Gastrocnemius medialis (tissue), 4 donors: ENCODE measurements at regions not wholly inside any gene's neighbourhood (a gene's known extent, or its start where the extent isn't known, plus 50 kb on each side); places are given as distances from the start of the nearest gene placed in this dataset.

Source experiments
- ATAC-seq, 2 donors: fragments of 150-250 bp; one replicate each; pipeline ENCODE4 v1.9.1; 2016
- DNase-seq, 2 donors: peaks; one replicate each; pipeline ENCODE4 v3.0.0-alpha.2; 2019
- H3K27ac ChIP-seq, 4 donors: fragments of 200-600 bp; sonication (generic); 1 replicate in 1 of 4; 2 replicates in 3 of 4; pipeline ENCODE4 v1.5.1; 2016 to 2018; ENCODE audit warnings: mild to moderate bottlenecking in 2 of 4, moderate library complexity in 1 of 4
- H3K27me3 ChIP-seq, 3 donors: fragments of 200-600 bp; sonication (generic) in 2 of 3; 1 replicate in 1 of 3; 2 replicates in 2 of 3; pipeline versions ENCODE4 v1.5.1 to v1.6.0; 2016 to 2019; ENCODE audit warnings: mild to moderate bottlenecking in 1 of 3, moderate library complexity in 1 of 3
- H3K36me3 ChIP-seq, 2 donors: fragments of 200-600 bp; sonication (generic) in 1 of 2; one replicate each; pipeline ENCODE4 v1.5.1; 2017 to 2018
- H3K4me1 ChIP-seq, 2 donors: fragments of 200-600 bp; sonication (generic) in 1 of 2; one replicate each; pipeline ENCODE4 v1.5.1; 2016 to 2017; ENCODE audit warnings: mild to moderate bottlenecking in 2 of 2
- H3K4me3 ChIP-seq, 4 donors: fragments of 200-600 bp; sonication (generic) in 3 of 4; 1 replicate in 1 of 4; 2 replicates in 3 of 4; pipeline ENCODE4 v1.5.1; 2016 to 2019; ENCODE audit warnings: mild to moderate bottlenecking in 2 of 4
- H3K9me3 ChIP-seq, 3 donors: fragments of 200-600 bp; sonication (generic) in 2 of 3; 1 replicate in 1 of 3; 2 replicates in 2 of 3; pipeline ENCODE4 v1.5.1; 2016 to 2019
- POLR2A ChIP-seq, 2 donors: fragments of 450-650 bp; IDR thresholded peaks; one replicate each; pipeline ENCODE4 v1.6.1; 2017; ENCODE audit warnings: antibody characterized with exemption in 2 of 2, mild to moderate bottlenecking in 2 of 2, moderate library complexity in 2 of 2
- in situ Hi-C, 4 donors: fragments of 200-750 bp; cut with MboI; loops; one replicate each; pipeline versions ENCODE4 v1.15.0 to v1.8.0; 2017; ENCODE audit warnings: low sequenced_read_pairs in 4 of 4
- intact Hi-C: fragments of 100-400 bp; cut with DNase I; formaldehyde crosslinking; loops from one replicate; pipeline ENCODE4 v1.15.1; 2023; ENCODE audit warnings: low total_unique reads
- TF ChIP-seq, protein P1 (sequence below), 5 experiments: fragments of 450-650 bp in 3 of 5; fragments of 200-600 bp in 2 of 5; sonication (generic) in 2 of 5; IDR thresholded peaks in 4 of 5; conservative IDR thresholded peaks in 1 of 5; 1 replicate in 4 of 5; 2 replicates in 1 of 5; pipeline ENCODE4 v1.5.1; 2016 to 2019; ENCODE audit warnings: antibody characterized with exemption in 5 of 5, mild to moderate bottlenecking in 3 of 5, moderate library complexity in 3 of 5

DNA sequence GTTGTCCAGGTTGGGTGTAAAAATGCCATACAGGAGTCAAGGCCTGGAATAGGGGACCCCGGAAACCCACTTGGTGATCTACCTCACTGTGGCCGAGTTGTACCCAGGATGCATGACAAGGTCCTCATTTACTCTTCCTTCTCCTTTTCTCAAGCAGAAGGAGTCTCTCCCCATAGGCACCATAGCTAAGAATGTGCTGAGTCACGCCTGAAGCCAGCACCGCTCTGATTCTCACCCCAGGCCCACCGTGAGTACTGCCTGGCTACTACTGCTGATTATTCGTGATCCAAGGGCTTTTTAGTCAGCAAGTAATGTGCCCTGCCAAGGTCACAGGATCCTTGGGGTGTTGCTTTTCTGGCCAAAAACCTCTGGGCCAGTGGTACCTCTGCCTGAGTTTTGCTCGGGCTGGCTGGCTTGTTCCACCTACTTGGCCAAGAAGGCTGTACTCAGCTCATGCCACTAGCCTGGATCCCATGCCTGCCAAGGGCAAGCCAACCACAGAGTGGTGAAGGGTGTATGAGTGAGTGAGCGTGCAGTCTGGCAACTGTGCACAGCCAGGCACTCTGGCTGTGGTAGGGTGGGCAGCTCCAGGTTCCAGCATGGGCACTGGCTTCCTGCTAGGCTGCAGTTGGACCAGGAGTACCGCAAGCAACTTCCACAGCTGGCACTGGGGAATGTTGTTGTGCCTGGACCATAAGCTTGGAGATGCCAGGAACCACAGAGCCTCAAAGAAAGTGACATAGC lies 650.1 kb upstream of the VRK2 start:
- TF ChIP-seq POLR2A (IDR thresholded peaks at IDR 0.05): no peak
- TF ChIP-seq, protein P1, sequence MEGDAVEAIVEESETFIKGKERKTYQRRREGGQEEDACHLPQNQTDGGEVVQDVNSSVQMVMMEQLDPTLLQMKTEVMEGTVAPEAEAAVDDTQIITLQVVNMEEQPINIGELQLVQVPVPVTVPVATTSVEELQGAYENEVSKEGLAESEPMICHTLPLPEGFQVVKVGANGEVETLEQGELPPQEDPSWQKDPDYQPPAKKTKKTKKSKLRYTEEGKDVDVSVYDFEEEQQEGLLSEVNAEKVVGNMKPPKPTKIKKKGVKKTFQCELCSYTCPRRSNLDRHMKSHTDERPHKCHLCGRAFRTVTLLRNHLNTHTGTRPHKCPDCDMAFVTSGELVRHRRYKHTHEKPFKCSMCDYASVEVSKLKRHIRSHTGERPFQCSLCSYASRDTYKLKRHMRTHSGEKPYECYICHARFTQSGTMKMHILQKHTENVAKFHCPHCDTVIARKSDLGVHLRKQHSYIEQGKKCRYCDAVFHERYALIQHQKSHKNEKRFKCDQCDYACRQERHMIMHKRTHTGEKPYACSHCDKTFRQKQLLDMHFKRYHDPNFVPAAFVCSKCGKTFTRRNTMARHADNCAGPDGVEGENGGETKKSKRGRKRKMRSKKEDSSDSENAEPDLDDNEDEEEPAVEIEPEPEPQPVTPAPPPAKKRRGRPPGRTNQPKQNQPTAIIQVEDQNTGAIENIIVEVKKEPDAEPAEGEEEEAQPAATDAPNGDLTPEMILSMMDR (IDR thresholded peaks at IDR 0.05 in 4 of 5, conservative IDR thresholded peaks at IDR 0.05 in 1 of 5): no peak
- in situ Hi-C loops (no loop called here), intact Hi-C loops (no loop called here)
- Histone ChIP-seq H3K27ac (no peak overlapping the region), H3K4me3 (no peak overlapping the region), H3K9me3 (no peaks in the 10 kb centered on the region), H3K4me1 (no peaks in the 10 kb centered on the region), H3K27me3 (no peaks in the 10 kb centered on the region), H3K36me3 (no peaks in the 10 kb centered on the region)
- ATAC-seq: no peak
- DNase-seq: no peak

DNA sequence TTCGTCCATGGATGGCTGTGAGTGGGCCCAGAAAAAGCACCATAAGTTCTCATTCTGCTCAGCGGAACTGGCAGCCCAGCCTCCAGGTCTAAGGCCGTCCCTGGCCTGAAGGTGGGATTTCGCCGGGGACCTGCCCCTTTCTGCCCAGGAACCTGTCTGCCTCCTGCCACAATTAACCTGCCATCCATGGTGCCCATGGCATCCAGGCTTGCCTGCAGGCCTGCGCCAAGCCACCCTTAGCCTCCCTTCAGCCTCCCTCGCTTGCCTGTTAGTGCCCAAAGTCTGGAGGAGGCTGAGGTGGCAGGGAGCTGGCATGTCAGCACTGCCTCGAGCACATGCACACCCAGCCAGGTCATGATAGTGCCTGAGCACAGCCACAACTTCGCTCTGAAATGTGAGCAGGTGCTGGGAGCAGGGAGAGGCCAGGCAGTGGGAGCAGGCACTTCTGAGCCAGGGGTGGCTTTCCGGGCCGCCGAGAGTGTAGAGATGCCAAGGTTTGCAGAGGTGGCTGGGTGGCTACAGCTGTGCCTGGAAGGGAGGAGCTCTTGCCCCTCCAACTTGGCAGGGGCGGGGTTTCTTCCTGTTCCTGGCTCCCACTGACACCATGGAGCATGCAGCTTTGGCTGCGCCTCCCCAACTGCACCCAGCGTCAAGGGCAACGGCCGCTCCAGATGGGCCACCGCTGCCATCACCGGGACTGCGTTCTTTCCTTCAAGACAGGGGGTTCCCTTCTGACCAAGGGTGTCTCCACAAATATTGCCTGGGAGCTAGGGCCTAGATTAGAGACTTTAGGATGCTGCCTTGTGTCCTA lies 648.9 kb upstream of the VRK2 start:
- DNase-seq (no peak), ATAC-seq (no peak)
- Histone ChIP-seq H3K4me1 (no peaks in the 10 kb centered on the region), H3K27ac (no peak overlapping the region), H3K27me3 (no peaks in the 10 kb centered on the region), H3K36me3 (no peaks in the 10 kb centered on the region), H3K4me3 (no peak overlapping the region), H3K9me3 (no peaks in the 10 kb centered on the region)
- in situ Hi-C loops (no loop called here), intact Hi-C loops (no loop called here)
- TF ChIP-seq POLR2A (IDR thresholded peaks at IDR 0.05): no peak
- TF ChIP-seq, protein P1 (IDR thresholded peaks at IDR 0.05 in 4 of 5, conservative IDR thresholded peaks at IDR 0.05 in 1 of 5): no peak

DNA sequence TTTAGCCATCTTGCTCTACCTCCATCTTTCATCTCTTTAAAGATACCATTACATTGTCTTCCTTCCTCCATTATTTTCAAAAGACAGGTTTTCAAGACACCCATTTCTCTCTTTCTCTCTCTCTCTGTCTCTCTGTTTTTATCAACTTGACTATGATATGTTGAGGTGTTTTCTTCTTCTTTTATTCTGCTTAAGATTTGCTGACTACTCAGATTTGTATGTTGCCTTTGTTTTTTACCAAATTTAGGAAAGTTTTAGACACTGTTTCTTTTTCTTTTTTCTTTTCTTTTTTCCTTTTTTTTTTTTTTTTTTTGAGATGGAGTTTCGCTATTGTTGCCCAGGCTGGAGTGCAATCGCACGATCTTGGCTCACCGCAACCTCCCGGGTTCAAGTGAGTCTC lies 647.5 kb upstream of the VRK2 start:
- Histone ChIP-seq H3K4me1 (no peaks in the 10 kb centered on the region), H3K9me3 (no peaks in the 10 kb centered on the region), H3K4me3 (no peak overlapping the region), H3K36me3 (no peaks in the 10 kb centered on the region), H3K27me3 (no peaks in the 10 kb centered on the region), H3K27ac (no peak overlapping the region)
- in situ Hi-C loops: no loop called here
- no peak for DNase-seq
- ATAC-seq: no peak
- TF ChIP-seq, protein P1 (IDR thresholded peaks at IDR 0.05 in 4 of 5, conservative IDR thresholded peaks at IDR 0.05 in 1 of 5): no peak
- no peak for TF ChIP-seq POLR2A (IDR thresholded peaks at IDR 0.05)
- intact Hi-C loops: no loop called here

DNA sequence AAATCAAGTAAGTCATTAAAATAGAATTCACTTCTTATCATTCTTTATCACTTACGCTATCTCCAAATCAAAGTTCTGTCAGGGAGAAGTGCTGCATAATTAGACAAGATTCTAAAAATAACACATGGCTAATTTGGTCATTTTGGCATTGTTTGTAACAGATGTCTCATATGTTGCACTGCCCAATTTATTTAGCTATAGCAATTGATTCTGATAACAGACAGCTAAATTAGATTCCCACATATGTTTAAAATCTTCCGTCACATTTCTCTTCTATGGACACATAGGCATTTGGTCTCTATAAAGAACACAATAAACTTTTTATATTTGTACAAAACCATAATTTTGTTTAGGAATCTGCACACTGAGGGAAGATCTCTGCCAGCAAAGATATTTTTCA lies 644.5 kb upstream of the VRK2 start:
- intact Hi-C loops: no loop called here
- Histone ChIP-seq H3K27me3 (no peaks in the 10 kb centered on the region), H3K9me3 (no peaks in the 10 kb centered on the region), H3K36me3 (no peaks in the 10 kb centered on the region), H3K4me1 (no peaks in the 10 kb centered on the region), H3K4me3 (no peak overlapping the region), H3K27ac (no peak overlapping the region)
- in situ Hi-C loops: no loop called here
- DNase-seq (no peak), ATAC-seq (no peak)
- TF ChIP-seq, protein P1 (IDR thresholded peaks at IDR 0.05 in 4 of 5, conservative IDR thresholded peaks at IDR 0.05 in 1 of 5): no peak
- TF ChIP-seq POLR2A (IDR thresholded peaks at IDR 0.05): no peak
